GM12865 (cell line): ENCODE measurements at regions not wholly inside any gene's neighbourhood (a gene's known extent, or its start where the extent isn't known, plus 50 kb on each side); places are given as distances from the start of the nearest gene placed in this dataset.
"Not testable (repeated sequence)": the region's sequence is repeated elsewhere in the genome, so short reads cannot be mapped to it uniquely, and the experiment has no call there.

ENCODE experiments used
- DNase-seq: peaks from one replicate; pipeline ENCODE4 v3.0.0; 2010; ENCODE audit warnings: low read depth
- H3K4me3 ChIP-seq: 2 replicates; pipeline ENCODE4 v1.5.1; 2011; ENCODE audit warnings: mild to moderate bottlenecking, low read depth, low read length, control low read depth
- TF ChIP-seq, protein P1 (sequence below): IDR thresholded peaks from 2 replicates; pipeline ENCODE4 v1.5.1; 2011; ENCODE audit warnings: low read length, control low read depth, low read depth, inconsistent platforms; ENCODE audit not compliant: insufficient read depth; ENCODE audit errors: missing control alignments

DNA sequence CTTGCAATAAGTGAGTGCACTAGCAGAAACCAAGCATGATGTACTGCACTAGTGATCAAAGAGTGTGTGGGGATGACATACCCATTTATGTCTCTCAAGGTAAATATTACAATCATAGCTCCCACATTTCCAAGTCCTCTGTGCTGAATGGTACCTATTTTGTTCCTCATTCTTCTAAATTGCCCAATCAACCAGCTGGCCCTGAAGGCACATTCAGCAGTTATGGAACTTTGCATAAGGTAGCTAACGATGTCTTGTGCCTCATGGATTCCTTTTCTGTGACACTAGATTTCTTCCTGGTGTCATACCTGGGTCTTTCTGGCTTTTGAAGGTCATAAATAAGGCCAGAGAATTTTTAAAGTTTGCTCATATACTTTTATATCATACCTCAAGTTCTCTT lies 963.0 kb downstream of the SLC4A3 start:
- DNase-seq, result no peak
- no peak overlapping the region for H3K4me3 ChIP-seq
- TF ChIP-seq, protein P1, sequence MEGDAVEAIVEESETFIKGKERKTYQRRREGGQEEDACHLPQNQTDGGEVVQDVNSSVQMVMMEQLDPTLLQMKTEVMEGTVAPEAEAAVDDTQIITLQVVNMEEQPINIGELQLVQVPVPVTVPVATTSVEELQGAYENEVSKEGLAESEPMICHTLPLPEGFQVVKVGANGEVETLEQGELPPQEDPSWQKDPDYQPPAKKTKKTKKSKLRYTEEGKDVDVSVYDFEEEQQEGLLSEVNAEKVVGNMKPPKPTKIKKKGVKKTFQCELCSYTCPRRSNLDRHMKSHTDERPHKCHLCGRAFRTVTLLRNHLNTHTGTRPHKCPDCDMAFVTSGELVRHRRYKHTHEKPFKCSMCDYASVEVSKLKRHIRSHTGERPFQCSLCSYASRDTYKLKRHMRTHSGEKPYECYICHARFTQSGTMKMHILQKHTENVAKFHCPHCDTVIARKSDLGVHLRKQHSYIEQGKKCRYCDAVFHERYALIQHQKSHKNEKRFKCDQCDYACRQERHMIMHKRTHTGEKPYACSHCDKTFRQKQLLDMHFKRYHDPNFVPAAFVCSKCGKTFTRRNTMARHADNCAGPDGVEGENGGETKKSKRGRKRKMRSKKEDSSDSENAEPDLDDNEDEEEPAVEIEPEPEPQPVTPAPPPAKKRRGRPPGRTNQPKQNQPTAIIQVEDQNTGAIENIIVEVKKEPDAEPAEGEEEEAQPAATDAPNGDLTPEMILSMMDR, result no peak

DNA sequence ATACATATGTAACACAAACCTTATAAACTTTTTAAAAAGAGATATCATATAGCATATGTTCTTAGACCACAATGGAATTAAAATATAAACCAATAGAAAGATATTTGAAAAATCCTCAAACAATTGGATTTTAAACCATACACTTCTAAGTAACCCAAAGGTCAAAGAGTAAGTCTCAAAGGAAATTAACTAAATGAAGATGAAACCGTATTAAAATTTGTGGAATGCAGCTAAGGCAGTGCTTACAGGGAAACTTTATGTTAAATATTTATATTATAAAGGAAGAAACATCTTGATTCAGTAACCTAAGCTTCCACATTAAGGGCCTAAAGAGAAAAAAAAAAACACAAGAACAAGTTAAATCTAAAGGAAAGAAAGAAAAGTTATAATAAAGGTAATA lies 966.1 kb downstream of the SLC4A3 start:
- TF ChIP-seq, protein P1, result no peak
- H3K4me3 ChIP-seq, result no peak overlapping the region
- DNase-seq, result no peak

DNA sequence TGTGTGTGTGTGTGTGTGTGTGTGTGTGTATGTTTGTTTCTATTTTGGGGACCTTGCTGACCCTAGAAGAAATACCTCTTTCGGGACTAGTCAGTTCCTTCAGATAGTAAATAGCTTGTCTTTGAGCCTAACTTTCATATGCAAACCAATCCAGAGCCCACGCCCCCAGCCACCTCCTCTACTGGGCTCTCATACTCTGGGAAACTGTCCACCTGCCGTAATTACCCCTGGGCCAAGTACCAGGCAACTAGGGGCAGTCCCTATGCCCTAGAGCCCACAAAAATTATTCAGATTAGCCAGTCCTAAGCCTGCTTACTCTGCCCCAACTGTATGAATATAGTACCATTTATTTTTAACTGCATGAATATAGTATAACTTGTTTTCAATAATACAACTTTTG lies 970.4 kb downstream of the EPHA4 start:
- no peak overlapping the region for H3K4me3 ChIP-seq
- TF ChIP-seq, protein P1, result no peak
- no peak for DNase-seq

DNA sequence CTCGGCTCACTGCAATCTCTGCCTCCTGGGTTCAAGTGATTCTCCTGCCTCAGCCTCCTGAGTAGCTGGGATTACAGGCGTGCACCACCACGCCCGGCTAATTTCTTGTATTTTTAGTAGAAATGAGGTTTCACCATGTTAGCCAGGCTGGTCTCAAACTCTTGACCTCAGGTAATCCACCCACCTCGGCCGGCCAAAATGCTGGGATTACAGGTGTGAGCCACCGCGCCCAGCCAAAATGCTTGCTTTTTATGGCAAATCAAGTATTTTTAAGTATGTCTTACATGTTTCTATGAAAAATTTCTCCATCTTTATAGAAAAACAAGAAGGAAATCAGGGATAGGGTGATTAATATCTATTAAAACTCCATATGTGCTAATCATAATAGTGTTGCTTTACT lies 959.1 kb downstream of the EPHA4 start:
- not testable (repeated sequence) for DNase-seq, H3K4me3 ChIP-seq

DNA sequence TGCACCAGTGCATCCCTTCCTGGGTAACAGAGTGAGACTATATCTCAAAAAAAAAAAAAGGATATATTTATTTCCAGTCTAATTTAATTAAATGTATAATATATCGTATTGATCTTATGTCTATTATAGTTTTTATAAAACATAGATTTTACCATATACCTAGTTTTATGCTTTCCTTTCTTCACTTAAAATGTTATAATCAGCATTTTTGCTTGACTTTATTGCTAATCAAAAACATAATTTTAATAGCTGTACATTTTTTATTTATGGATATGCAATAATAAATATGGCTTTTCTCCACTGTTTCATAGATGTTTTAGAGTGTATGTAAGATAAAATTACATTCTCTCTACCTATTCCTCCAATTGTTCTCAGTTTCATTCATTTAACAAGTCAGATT lies 958.0 kb downstream of the EPHA4 start:
- H3K4me3 ChIP-seq, result no peak overlapping the region
- TF ChIP-seq, protein P1, result no peak
- no peak for DNase-seq

DNA sequence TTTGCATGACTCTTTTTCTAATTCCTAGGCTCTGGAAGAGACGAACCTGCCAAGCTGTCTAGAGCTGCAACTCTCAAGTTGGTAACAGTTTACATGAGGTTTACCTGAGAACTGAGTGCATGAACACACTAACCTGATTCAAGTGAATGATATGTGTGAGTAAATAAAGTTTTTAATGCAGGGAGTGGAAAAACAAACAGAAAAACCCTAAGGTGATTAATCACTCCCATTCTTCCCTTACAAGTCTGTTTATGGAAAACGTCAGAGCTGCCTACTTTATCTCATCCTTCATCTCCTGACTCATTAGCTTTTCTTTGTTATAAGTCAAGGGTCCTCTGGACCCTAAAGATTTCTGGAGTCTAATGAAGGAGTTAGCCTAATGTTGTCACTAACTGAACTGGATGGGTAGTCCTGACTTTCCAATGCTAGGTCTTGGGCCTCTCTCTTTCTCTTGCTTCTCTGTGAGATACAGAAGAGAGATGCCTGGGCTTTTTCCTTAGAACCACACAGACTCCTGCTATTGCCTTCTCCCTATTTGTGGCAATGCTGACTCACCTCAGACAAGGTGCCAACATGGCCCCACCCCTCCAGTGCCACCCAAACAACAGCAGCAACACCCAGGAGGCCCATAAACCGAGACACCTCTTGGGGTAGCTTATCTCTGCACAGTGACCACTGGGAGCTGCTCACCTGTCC lies 952.4 kb downstream of the EPHA4 start:
- TF ChIP-seq, protein P1, result no peak
- DNase-seq, result no peak
- no peak overlapping the region for H3K4me3 ChIP-seq

DNA sequence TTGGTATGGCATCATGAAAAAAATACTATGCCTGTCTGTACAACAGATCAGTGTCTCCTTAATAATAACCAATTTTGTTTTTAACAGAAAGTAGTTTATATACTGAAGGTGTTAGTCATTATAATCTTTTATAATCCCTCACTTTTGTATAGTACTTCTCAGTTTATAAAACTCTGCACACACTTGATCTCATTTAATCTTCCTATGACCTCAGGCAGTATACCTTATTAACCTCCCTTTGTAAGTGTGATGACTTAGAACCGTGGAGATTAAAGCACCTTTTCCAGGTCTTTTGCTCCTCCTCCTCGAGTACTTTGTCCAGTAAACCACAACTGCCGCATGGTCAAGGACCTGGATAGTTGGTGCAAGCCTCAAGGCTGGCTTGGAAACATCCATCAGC lies 945.5 kb downstream of the EPHA4 start:
- TF ChIP-seq, protein P1, result no peak
- H3K4me3 ChIP-seq, result no peak overlapping the region

DNA sequence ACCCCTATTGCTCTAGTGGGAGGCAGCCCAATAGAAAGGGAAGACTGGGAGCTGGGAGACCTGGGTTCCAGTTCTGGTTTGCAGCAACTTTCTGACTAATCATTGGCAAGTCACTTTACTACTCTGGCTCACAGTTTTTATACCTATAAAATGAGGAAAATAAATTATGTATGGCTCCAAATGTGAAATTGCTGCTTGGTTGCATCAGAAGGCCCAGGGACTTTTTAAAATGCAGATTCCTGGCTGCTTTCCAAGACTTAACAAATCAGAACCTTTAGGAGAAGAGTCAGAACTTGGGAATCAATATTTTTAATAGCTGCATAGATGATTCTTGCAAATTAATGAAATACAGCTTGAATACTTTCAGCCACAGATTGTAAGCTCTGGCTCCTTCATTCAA lies 943.9 kb downstream of the EPHA4 start:
- no peak for DNase-seq
- TF ChIP-seq, protein P1, result no peak
- H3K4me3 ChIP-seq, result no peak overlapping the region

More for the DNA sequence above, 945.5 kb downstream of the EPHA4 start:
- no peak for DNase-seq
